GM23338 (cell line): ENCODE measurements at regions not wholly inside any gene's neighbourhood (a gene's known extent, or its start where the extent isn't known, plus 50 kb on each side); places are given as distances from the start of the nearest gene placed in this dataset.

ENCODE experiments used
- ATAC-seq: fragments of 200-7000 bp; cut with Tn5 transposase; 3 replicates; pipeline ENCODE4 v1.9.1; 2020
- DNase-seq: peaks from one replicate; pipeline ENCODE4 v3.0.0-alpha.2; 2015; ENCODE audit warnings: low spot score
- H2AFZ ChIP-seq: fragments of 200-600 bp; sonication (generic); 2 replicates; pipeline ENCODE4 v1.8.0; 2016; ENCODE audit warnings: antibody characterized with exemption, mild to moderate bottlenecking, moderate library complexity
- H3F3A ChIP-seq: fragments of 200-600 bp; sonication (generic); replicated peaks from 2 replicates; pipeline ENCODE4 v1.8.0; 2017; ENCODE audit warnings: antibody characterized with exemption, mixed run types, low read depth
- H3K27ac ChIP-seq: fragments of 200-600 bp; sonication (generic); 2 replicates; pipeline ENCODE4 v1.6.1; 2016; ENCODE audit warnings: low read depth
- H3K27me3 ChIP-seq: fragments of 200-600 bp; sonication (generic); 2 replicates; pipeline ENCODE4 v1.8.0; 2016; ENCODE audit warnings: mild to moderate bottlenecking, mixed run types, moderate library complexity; ENCODE audit not compliant: insufficient read depth
- H3K36me3 ChIP-seq: fragments of 200-600 bp; sonication (generic); 2 replicates; pipeline ENCODE4 v1.8.0; 2016; ENCODE audit warnings: mild to moderate bottlenecking; ENCODE audit not compliant: insufficient read depth
- H3K4me1 ChIP-seq: fragments of 200-600 bp; sonication (generic); 2 replicates; pipeline ENCODE4 v1.8.0; 2016; ENCODE audit warnings: mild to moderate bottlenecking, moderate library complexity; ENCODE audit not compliant: insufficient read depth
- H3K4me2 ChIP-seq: fragments of 200-600 bp; sonication (generic); 2 replicates; pipeline ENCODE4 v1.7.1; 2017; ENCODE audit warnings: mixed run types
- H3K4me3 ChIP-seq: fragments of 200-600 bp; sonication (generic); 2 replicates; pipeline ENCODE4 v1.6.1; 2016; ENCODE audit warnings: mixed run types
- H3K79me2 ChIP-seq: fragments of 200-600 bp; sonication (generic); replicated peaks from 2 replicates; pipeline ENCODE4 v1.8.0; 2017; ENCODE audit warnings: mild to moderate bottlenecking; ENCODE audit not compliant: insufficient read depth
- H3K9me2 ChIP-seq: fragments of 200-600 bp; sonication (generic); 2 replicates; pipeline ENCODE4 v1.8.0; 2017; ENCODE audit not compliant: insufficient read depth
- H4K20me1 ChIP-seq: fragments of 200-600 bp; sonication (generic); replicated peaks from 2 replicates; pipeline ENCODE4 v1.8.0; 2017; ENCODE audit warnings: mild to moderate bottlenecking; ENCODE audit not compliant: insufficient read depth
- H3K27ac Mint-ChIP-seq: 2 replicates; pipeline ENCODE4 v1.8.0; 2020; ENCODE audit warnings: inconsistent platforms, mild to moderate bottlenecking, moderate library complexity, mixed read lengths
- H3K27me3 Mint-ChIP-seq: 3 replicates; pipeline ENCODE4 v1.8.0; 2022; ENCODE audit warnings: low read depth, mild to moderate bottlenecking, moderate library complexity, mixed read lengths, inconsistent platforms; ENCODE audit not compliant: insufficient read depth, poor library complexity
- H3K36me3 Mint-ChIP-seq: 3 replicates; pipeline ENCODE4 v1.8.0; 2021; ENCODE audit warnings: low read depth, mild to moderate bottlenecking, inconsistent platforms, moderate library complexity, mixed read lengths
- H3K4me1 Mint-ChIP-seq: 3 replicates; pipeline ENCODE4 v1.8.0; 2020; ENCODE audit warnings: mild to moderate bottlenecking, inconsistent platforms, mixed read lengths
- H3K4me3 Mint-ChIP-seq: 3 replicates; pipeline ENCODE4 v1.8.0; 2021; ENCODE audit warnings: moderate library complexity, mild to moderate bottlenecking, inconsistent platforms, mixed read lengths
- H3K9me3 Mint-ChIP-seq: 3 replicates; pipeline ENCODE4 v1.8.0; 2020; ENCODE audit warnings: moderate library complexity, mild to moderate bottlenecking, inconsistent platforms, mixed read lengths
- CREB1 ChIP-seq: fragments of 250-450 bp; sonication (Bioruptor Pico); IDR thresholded peaks from 2 replicates; pipeline ENCODE4 v1.5.0; 2020; ENCODE audit warnings: low read depth, mild to moderate bottlenecking, moderate library complexity
- CTCF ChIP-seq, 2 experiments: fragments of 200-600 bp in 1 of 2; sonication (generic) in 1 of 2; conservative IDR thresholded peaks; 2 replicates each; pipeline versions ENCODE4 v1.5.1 to v1.6.1; 2016 to 2017; ENCODE audit warnings: antibody characterized with exemption in 2 of 2, low read depth in 2 of 2, mild to moderate bottlenecking in 2 of 2, moderate library complexity in 1 of 2
- ETS1 ChIP-seq: IDR thresholded peaks from 2 replicates; pipeline ENCODE4 v1.6.1; 2016; ENCODE audit warnings: antibody characterized with exemption
- EZH2 ChIP-seq: fragments of 200-600 bp; sonication (generic); IDR thresholded peaks from one replicate; pipeline ENCODE4 v1.8.0; 2017; ENCODE audit warnings: antibody characterized with exemption, mild to moderate bottlenecking, low read depth; ENCODE audit not compliant: unreplicated experiment
- EZH2phosphoT487 ChIP-seq: fragments of 200-600 bp; sonication (generic); IDR thresholded peaks from one replicate; pipeline ENCODE4 v1.8.1; 2018; ENCODE audit warnings: antibody characterized with exemption; ENCODE audit not compliant: unreplicated experiment
- JUNB ChIP-seq: IDR thresholded peaks from one replicate; pipeline ENCODE4 v1.6.1; 2016; ENCODE audit warnings: antibody characterized with exemption; ENCODE audit not compliant: unreplicated experiment
- NANOG ChIP-seq: IDR thresholded peaks from 2 replicates; pipeline ENCODE4 v1.6.1; 2016; ENCODE audit warnings: antibody characterized with exemption, borderline replicate concordance
- POLR2AphosphoS5 ChIP-seq: IDR thresholded peaks from 2 replicates; pipeline ENCODE4 v1.6.1; 2016; ENCODE audit warnings: antibody characterized with exemption, low read depth
- REST ChIP-seq: IDR thresholded peaks from one replicate; pipeline ENCODE4 v1.6.1; 2018; ENCODE audit warnings: antibody characterized with exemption; ENCODE audit not compliant: unreplicated experiment
- STAT1 ChIP-seq: IDR thresholded peaks from one replicate; pipeline ENCODE4 v1.6.1; 2016; ENCODE audit warnings: antibody characterized with exemption; ENCODE audit not compliant: unreplicated experiment
- ZNF114 ChIP-seq: fragments of 250-450 bp; sonication (Bioruptor Pico); IDR thresholded peaks from 2 replicates; pipeline ENCODE4 v1.5.0; 2020; ENCODE audit warnings: mild to moderate bottlenecking, moderate library complexity
- ZNF331 ChIP-seq: fragments of 250-450 bp; sonication (Bioruptor Pico); IDR thresholded peaks from 2 replicates; pipeline ENCODE4 v1.5.0; 2020; ENCODE audit warnings: low read depth, mild to moderate bottlenecking, moderate library complexity
- ZNF462 ChIP-seq: fragments of 250-450 bp; sonication (Bioruptor Pico); IDR thresholded peaks from 2 replicates; pipeline ENCODE4 v1.5.0; 2020; ENCODE audit warnings: mild to moderate bottlenecking, moderate library complexity

- Histone ChIP-seq H3K4me2 (no peak overlapping the region), H3K79me2 (no peaks in the 10 kb centered on the region), H3K27ac (no peak overlapping the region), H3K4me3 (no peak overlapping the region), H4K20me1 (no peaks in the 10 kb centered on the region), H3K27me3 (no peaks in the 10 kb centered on the region), H3F3A (no peaks in the 10 kb centered on the region), H3K36me3 (no peaks in the 10 kb centered on the region), H3K4me1 (no peaks in the 10 kb centered on the region), H3K9me2 (no peaks in the 10 kb centered on the region), H2AFZ (no peak overlapping the region)
- H3K27me3 Mint-ChIP-seq: peaks cover 2% of the 10 kb centered on the region
- H3K36me3 Mint-ChIP-seq: no peaks in the 10 kb centered on the region
- ATAC-seq (no peak), DNase-seq (no peak)
- H3K4me1 Mint-ChIP-seq: no peaks in the 10 kb centered on the region
- TF ChIP-seq STAT1 (no peak), EZH2phosphoT487 (no peak), ZNF462 (CRISPR knock-in tag) (no peak), NANOG (no peak), REST (no peak), EZH2 (no peak), CTCF (conservative IDR thresholded peaks at IDR 0.05; ENCODE audit: low read depth in 2 of 2) (no peak), ZNF331 (CRISPR knock-in tag) (no peak), ETS1 (no peak), ZNF114 (CRISPR knock-in tag) (no peak), POLR2AphosphoS5 (no peak), JUNB (no peak), CREB1 (CRISPR knock-in tag) (no peak)
- H3K9me3 Mint-ChIP-seq: no peaks in the 10 kb centered on the region
- no peak overlapping the region for H3K4me3 Mint-ChIP-seq
- no peak overlapping the region for H3K27ac Mint-ChIP-seq
Measured at GRCh38 chr13:33373624-33374023, 88.1 kb upstream of the STARD13 start.
